Neural cell (in vitro differentiated cells): ENCODE measurements at regions not wholly inside any gene's neighbourhood (a gene's known extent, or its start where the extent isn't known, plus 50 kb on each side); places are given as distances from the start of the nearest gene placed in this dataset.

Experiments used
- EP300 ChIP-seq: fragments of 450-650 bp; conservative IDR thresholded peaks from 2 replicates; pipeline ENCODE4 v1.6.1; 2014; ENCODE audit warnings: antibody characterized with exemption, mild to moderate bottlenecking, moderate library complexity; ENCODE audit not compliant: poor library complexity, severe bottlenecking
- EZH2 ChIP-seq: fragments of 200-600, 300-800 bp; shearing (Covaris generic), sonication (generic); IDR thresholded peaks from 2 replicates; pipeline ENCODE4 v1.6.1; 2014; ENCODE audit warnings: antibody characterized with exemption, low read length, borderline replicate concordance, mild to moderate bottlenecking; ENCODE audit not compliant: insufficient read depth, poor library complexity, severe bottlenecking
- MXI1 ChIP-seq: fragments of 450-650 bp; conservative IDR thresholded peaks from 2 replicates; pipeline ENCODE4 v1.6.1; 2014; ENCODE audit warnings: antibody characterized with exemption, mild to moderate bottlenecking; ENCODE audit not compliant: poor library complexity, severe bottlenecking
- POLR2AphosphoS5 ChIP-seq: IDR thresholded peaks from 2 replicates; pipeline ENCODE4 v1.6.1; 2012
- RAD21 ChIP-seq: fragments of 450-650 bp; conservative IDR thresholded peaks from 2 replicates; pipeline ENCODE4 v1.6.1; 2014; ENCODE audit warnings: antibody characterized with exemption, mild to moderate bottlenecking, moderate library complexity
- SMC3 ChIP-seq: fragments of 450-650 bp; conservative IDR thresholded peaks from 2 replicates; pipeline ENCODE4 v1.6.1; 2014; ENCODE audit warnings: antibody characterized with exemption, mild to moderate bottlenecking, moderate library complexity; ENCODE audit not compliant: poor library complexity
- TAF1 ChIP-seq: IDR thresholded peaks from 2 replicates; pipeline ENCODE4 v1.6.1; 2012; ENCODE audit warnings: low read depth
- TF ChIP-seq, protein P1 (sequence below): fragments of 450-650 bp; IDR thresholded peaks from 2 replicates; pipeline ENCODE4 v1.5.1; 2014; ENCODE audit warnings: antibody characterized with exemption, mild to moderate bottlenecking, moderate library complexity; ENCODE audit not compliant: poor library complexity, severe bottlenecking
- TF ChIP-seq, protein P2 (sequence below): IDR thresholded peaks from 2 replicates; pipeline ENCODE4 v1.6.1; 2012; ENCODE audit warnings: borderline replicate concordance

DNA sequence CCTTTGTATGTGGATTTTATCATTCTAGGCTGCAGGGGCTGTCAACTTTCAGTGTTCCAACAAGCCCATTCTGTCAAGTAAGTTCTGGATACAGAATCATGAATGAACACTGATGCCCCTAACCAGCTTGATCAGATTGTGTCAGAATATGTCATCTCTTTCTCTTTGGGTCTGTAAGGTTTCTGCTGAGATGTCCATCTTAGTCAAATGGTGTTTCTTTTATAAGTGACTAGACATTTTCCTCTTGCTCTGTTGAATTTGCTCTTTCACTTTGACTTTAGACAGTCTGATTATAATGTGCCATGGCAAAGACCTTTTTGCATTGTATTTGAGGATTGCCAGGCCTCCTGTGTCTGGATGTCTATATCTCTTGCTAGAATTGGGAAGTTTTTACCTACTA lies 660.9 kb upstream of the CBLB start:
- no peak for TF ChIP-seq MXI1
- no peak for TF ChIP-seq EZH2
- TF ChIP-seq POLR2AphosphoS5 = no peak
- no peak for TF ChIP-seq EP300
- TF ChIP-seq, protein P1, sequence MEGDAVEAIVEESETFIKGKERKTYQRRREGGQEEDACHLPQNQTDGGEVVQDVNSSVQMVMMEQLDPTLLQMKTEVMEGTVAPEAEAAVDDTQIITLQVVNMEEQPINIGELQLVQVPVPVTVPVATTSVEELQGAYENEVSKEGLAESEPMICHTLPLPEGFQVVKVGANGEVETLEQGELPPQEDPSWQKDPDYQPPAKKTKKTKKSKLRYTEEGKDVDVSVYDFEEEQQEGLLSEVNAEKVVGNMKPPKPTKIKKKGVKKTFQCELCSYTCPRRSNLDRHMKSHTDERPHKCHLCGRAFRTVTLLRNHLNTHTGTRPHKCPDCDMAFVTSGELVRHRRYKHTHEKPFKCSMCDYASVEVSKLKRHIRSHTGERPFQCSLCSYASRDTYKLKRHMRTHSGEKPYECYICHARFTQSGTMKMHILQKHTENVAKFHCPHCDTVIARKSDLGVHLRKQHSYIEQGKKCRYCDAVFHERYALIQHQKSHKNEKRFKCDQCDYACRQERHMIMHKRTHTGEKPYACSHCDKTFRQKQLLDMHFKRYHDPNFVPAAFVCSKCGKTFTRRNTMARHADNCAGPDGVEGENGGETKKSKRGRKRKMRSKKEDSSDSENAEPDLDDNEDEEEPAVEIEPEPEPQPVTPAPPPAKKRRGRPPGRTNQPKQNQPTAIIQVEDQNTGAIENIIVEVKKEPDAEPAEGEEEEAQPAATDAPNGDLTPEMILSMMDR = no peak
- TF ChIP-seq, protein P2, sequence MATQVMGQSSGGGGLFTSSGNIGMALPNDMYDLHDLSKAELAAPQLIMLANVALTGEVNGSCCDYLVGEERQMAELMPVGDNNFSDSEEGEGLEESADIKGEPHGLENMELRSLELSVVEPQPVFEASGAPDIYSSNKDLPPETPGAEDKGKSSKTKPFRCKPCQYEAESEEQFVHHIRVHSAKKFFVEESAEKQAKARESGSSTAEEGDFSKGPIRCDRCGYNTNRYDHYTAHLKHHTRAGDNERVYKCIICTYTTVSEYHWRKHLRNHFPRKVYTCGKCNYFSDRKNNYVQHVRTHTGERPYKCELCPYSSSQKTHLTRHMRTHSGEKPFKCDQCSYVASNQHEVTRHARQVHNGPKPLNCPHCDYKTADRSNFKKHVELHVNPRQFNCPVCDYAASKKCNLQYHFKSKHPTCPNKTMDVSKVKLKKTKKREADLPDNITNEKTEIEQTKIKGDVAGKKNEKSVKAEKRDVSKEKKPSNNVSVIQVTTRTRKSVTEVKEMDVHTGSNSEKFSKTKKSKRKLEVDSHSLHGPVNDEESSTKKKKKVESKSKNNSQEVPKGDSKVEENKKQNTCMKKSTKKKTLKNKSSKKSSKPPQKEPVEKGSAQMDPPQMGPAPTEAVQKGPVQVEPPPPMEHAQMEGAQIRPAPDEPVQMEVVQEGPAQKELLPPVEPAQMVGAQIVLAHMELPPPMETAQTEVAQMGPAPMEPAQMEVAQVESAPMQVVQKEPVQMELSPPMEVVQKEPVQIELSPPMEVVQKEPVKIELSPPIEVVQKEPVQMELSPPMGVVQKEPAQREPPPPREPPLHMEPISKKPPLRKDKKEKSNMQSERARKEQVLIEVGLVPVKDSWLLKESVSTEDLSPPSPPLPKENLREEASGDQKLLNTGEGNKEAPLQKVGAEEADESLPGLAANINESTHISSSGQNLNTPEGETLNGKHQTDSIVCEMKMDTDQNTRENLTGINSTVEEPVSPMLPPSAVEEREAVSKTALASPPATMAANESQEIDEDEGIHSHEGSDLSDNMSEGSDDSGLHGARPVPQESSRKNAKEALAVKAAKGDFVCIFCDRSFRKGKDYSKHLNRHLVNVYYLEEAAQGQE = no peak
- no peak for TF ChIP-seq SMC3
- no peak for TF ChIP-seq RAD21
- no peak for TF ChIP-seq TAF1
